ENCODE measurements at regions not wholly inside any gene's neighbourhood (a gene's known extent, or its start where the extent isn't known, plus 50 kb on each side); places are given as distances from the start of the nearest gene placed in this dataset.

- TF ChIP-seq, protein P1, sequence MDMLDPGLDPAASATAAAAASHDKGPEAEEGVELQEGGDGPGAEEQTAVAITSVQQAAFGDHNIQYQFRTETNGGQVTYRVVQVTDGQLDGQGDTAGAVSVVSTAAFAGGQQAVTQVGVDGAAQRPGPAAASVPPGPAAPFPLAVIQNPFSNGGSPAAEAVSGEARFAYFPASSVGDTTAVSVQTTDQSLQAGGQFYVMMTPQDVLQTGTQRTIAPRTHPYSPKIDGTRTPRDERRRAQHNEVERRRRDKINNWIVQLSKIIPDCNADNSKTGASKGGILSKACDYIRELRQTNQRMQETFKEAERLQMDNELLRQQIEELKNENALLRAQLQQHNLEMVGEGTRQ (IDR thresholded peaks at IDR 0.05; ENCODE audit: borderline replicate concordance, low read depth, low read length) = no peak
- TF ChIP-seq CTCF (IDR thresholded peaks at IDR 0.05) (no peak), GABPA (IDR thresholded peaks at IDR 0.05; ENCODE audit: low read depth) (no peak), JUND (IDR thresholded peaks at IDR 0.05) (peak; percentile 75), SIN3A (IDR thresholded peaks at IDR 0.05; ENCODE audit: borderline replicate concordance, low read depth, low read length) (no peak), POLR2AphosphoS5 (IDR thresholded peaks at IDR 0.05; ENCODE audit: low read depth, low read length) (no peak), RFX5 (IDR thresholded peaks at IDR 0.05; ENCODE audit: low read length) (no peak), EP300 (IDR thresholded peaks at IDR 0.05; ENCODE audit: borderline replicate concordance in 1 of 2, low read depth in 1 of 2, low read length in 1 of 2) (no peak; a peak in 1 of 4 replicates), TCF12 (IDR thresholded peaks at IDR 0.05) (peak; percentile 61), EZH2phosphoT487 (IDR thresholded peaks at IDR 0.05; ENCODE audit: borderline replicate concordance, low read depth) (no peak), MXI1 (IDR thresholded peaks at IDR 0.05; ENCODE audit: low read depth, low read length) (no peak), RCOR1 (IDR thresholded peaks at IDR 0.05; ENCODE audit: low read length) (no peak), TAF1 (IDR thresholded peaks at IDR 0.05; ENCODE audit: borderline replicate concordance, low read depth, low read length) (no peak)
- TF ChIP-seq, protein P2, sequence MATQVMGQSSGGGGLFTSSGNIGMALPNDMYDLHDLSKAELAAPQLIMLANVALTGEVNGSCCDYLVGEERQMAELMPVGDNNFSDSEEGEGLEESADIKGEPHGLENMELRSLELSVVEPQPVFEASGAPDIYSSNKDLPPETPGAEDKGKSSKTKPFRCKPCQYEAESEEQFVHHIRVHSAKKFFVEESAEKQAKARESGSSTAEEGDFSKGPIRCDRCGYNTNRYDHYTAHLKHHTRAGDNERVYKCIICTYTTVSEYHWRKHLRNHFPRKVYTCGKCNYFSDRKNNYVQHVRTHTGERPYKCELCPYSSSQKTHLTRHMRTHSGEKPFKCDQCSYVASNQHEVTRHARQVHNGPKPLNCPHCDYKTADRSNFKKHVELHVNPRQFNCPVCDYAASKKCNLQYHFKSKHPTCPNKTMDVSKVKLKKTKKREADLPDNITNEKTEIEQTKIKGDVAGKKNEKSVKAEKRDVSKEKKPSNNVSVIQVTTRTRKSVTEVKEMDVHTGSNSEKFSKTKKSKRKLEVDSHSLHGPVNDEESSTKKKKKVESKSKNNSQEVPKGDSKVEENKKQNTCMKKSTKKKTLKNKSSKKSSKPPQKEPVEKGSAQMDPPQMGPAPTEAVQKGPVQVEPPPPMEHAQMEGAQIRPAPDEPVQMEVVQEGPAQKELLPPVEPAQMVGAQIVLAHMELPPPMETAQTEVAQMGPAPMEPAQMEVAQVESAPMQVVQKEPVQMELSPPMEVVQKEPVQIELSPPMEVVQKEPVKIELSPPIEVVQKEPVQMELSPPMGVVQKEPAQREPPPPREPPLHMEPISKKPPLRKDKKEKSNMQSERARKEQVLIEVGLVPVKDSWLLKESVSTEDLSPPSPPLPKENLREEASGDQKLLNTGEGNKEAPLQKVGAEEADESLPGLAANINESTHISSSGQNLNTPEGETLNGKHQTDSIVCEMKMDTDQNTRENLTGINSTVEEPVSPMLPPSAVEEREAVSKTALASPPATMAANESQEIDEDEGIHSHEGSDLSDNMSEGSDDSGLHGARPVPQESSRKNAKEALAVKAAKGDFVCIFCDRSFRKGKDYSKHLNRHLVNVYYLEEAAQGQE (IDR thresholded peaks at IDR 0.05; ENCODE audit: low read depth, low read length) = no peak
Measured at GRCh38 chr12:68483592-68484383, 126.9 kb upstream of the RAP1B start.
